LNCAP (cell line): ENCODE measurements at regions not wholly inside any gene's neighbourhood (a gene's known extent, or its start where the extent isn't known, plus 50 kb on each side); places are given as distances from the start of the nearest gene placed in this dataset.

Source experiments
- CTCF ChIP-seq: fragments of 450-650 bp; IDR thresholded peaks from 2 replicates; pipeline ENCODE4 v1.5.1; 2017; ENCODE audit warnings: mild to moderate bottlenecking

GRCh38 chr7:92910976-92911375, 74.6 kb upstream of the CDK6 start:
- TF ChIP-seq CTCF, result no peak

GRCh38 chr7:92909686-92910475, 73.5 kb upstream of the CDK6 start:
- no peak for TF ChIP-seq CTCF

- no peak for TF ChIP-seq CTCF
Observed at GRCh38 chr7:92904244-92905131, 68.1 kb upstream of the CDK6 start.

- TF ChIP-seq CTCF, result no peak
Observed at GRCh38 chr7:92898798-92899197, 62.4 kb upstream of the CDK6 start.

- TF ChIP-seq CTCF, result no peak
Observed at GRCh38 chr7:92889081-92889480, 52.7 kb upstream of the CDK6 start.
